WTC11 (cell line): ENCODE measurements at regions not wholly inside any gene's neighbourhood (a gene's known extent, or its start where the extent isn't known, plus 50 kb on each side); places are given as distances from the start of the nearest gene placed in this dataset.

Experiments used
- ATAC-seq: fragments of 200-7000 bp; cut with Tn5 transposase; 2 replicates; pipeline ENCODE4 v1.10.0; 2021; ENCODE audit warnings: mild to moderate bottlenecking, moderate library complexity
- CTCF ChIA-PET: fragments of 300-600 bp; sonication (Branson Sonifier 250); formaldehyde crosslinking; loops from one replicate; lab custom pipeline; 2021; ENCODE audit warnings: antibody characterized with exemption; lab: Charles Lee
- POLR2A ChIA-PET: fragments of 350-600 bp; sonication (Branson Sonifier 250); formaldehyde crosslinking; loops from one replicate; lab custom pipeline; 2021; ENCODE audit warnings: antibody characterized with exemption; lab: Charles Lee
- DNase-seq: peaks from one replicate; pipeline ENCODE4 v3.0.0; 2021; ENCODE audit warnings: low spot score
- H3K27ac Mint-ChIP-seq: 2 replicates; pipeline ENCODE4 v1.8.0; 2021; ENCODE audit warnings: mixed read lengths
- H3K27me3 Mint-ChIP-seq: 2 replicates; pipeline ENCODE4 v1.8.0; 2021; ENCODE audit warnings: low read depth, mild to moderate bottlenecking, moderate library complexity, mixed read lengths
- H3K36me3 Mint-ChIP-seq: 2 replicates; pipeline ENCODE4 v1.8.0; 2021; ENCODE audit warnings: mixed read lengths
- H3K4me1 Mint-ChIP-seq: 2 replicates; pipeline ENCODE4 v1.8.0; 2022; ENCODE audit warnings: mixed read lengths
- H3K4me3 Mint-ChIP-seq: 2 replicates; pipeline ENCODE4 v1.8.0; 2021; ENCODE audit warnings: mild to moderate bottlenecking, moderate library complexity, mixed read lengths
- H3K9me3 Mint-ChIP-seq: 2 replicates; pipeline ENCODE4 v1.8.0; 2021; ENCODE audit warnings: mixed read lengths
- ATF2 ChIP-seq: sonication (generic); formaldehyde crosslinking; IDR thresholded peaks from 2 replicates; pipeline ENCODE4 v1.8.1; 2022; ENCODE audit warnings: low read depth, missing genetic modification reagents, borderline replicate concordance
- E2F5 ChIP-seq: sonication (generic); formaldehyde crosslinking; IDR thresholded peaks from 2 replicates; pipeline ENCODE4 v1.8.1; 2022; ENCODE audit warnings: mild to moderate bottlenecking, moderate library complexity, missing genetic modification reagents
- NFYB ChIP-seq: sonication (generic); formaldehyde crosslinking; conservative IDR thresholded peaks from 2 replicates; pipeline ENCODE4 v1.8.0; 2022; ENCODE audit warnings: low read depth, missing genetic modification reagents
- TEAD4 ChIP-seq: sonication (generic); formaldehyde crosslinking; IDR thresholded peaks from 2 replicates; pipeline ENCODE4 v1.8.0; 2022; ENCODE audit warnings: mild to moderate bottlenecking, missing genetic modification reagents
- ZBTB21 ChIP-seq: sonication (generic); formaldehyde crosslinking; IDR thresholded peaks from 2 replicates; pipeline ENCODE4 v1.8.1; 2023; ENCODE audit warnings: mild to moderate bottlenecking, missing genetic modification reagents, borderline replicate concordance
- ZMAT4 ChIP-seq: fragments of 250-450 bp; sonication (Bioruptor Pico); IDR thresholded peaks from 2 replicates; pipeline ENCODE4 v1.9.0; 2021; ENCODE audit warnings: mild to moderate bottlenecking
- ZNF512 ChIP-seq: sonication (generic); formaldehyde crosslinking; IDR thresholded peaks from 2 replicates; pipeline ENCODE4 v1.8.1; 2022; ENCODE audit warnings: missing genetic modification reagents, borderline replicate concordance
- TF ChIP-seq, protein P1 (sequence below): sonication (generic); formaldehyde crosslinking; conservative IDR thresholded peaks from 2 replicates; pipeline ENCODE4 v1.8.1; 2022; ENCODE audit warnings: mild to moderate bottlenecking, missing genetic modification reagents
- TF ChIP-seq, protein P2 (sequence below): fragments of 250-450 bp; sonication (Bioruptor Pico); IDR thresholded peaks from 2 replicates; pipeline ENCODE4 v1.9.0; 2021; ENCODE audit warnings: mild to moderate bottlenecking, borderline replicate concordance
- TF ChIP-seq, protein P3 (sequence below): sonication (generic); formaldehyde crosslinking; IDR thresholded peaks from 2 replicates; pipeline ENCODE4 v1.8.1; 2023; ENCODE audit warnings: mild to moderate bottlenecking, missing genetic modification reagents

DNA sequence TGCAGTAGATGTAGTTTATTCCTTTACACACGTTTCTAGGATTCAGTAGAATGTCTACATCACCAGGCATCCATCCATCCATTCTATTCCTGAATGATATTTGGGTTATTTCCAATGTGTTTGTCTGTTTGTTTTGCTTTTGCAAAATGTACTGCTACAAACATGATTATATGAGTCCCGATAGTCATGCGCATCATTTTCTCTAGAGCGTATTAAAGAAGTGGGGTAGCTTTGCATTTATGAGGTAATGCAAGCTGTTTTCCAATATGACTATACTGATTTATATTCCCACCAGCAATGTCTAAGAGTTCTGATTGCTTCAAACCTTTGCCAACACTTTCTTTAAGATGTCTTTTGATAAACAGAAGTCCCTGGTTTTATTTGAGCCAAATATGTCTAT lies 253.2 kb downstream of the NOVA1 start:
- ChIA-PET CTCF (no interaction called here), POLR2A (no interaction called here)
- Mint-ChIP-seq H3K27ac (no peak overlapping the region), H3K4me1 (0 out of 2 replicates have a peak, but pooled peaks cover 2% of the 10 kb centered on the region), H3K9me3 (no peaks in the 10 kb centered on the region), H3K4me3 (no peak overlapping the region), H3K27me3 (no peaks in the 10 kb centered on the region), H3K36me3 (no peaks in the 10 kb centered on the region)
- TF ChIP-seq ZBTB21 (CRISPR knock-in tag): no peak
- TF ChIP-seq ATF2 (CRISPR knock-in tag): no peak
- TF ChIP-seq, protein P1, sequence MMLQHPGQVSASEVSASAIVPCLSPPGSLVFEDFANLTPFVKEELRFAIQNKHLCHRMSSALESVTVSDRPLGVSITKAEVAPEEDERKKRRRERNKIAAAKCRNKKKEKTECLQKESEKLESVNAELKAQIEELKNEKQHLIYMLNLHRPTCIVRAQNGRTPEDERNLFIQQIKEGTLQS: no peak
- no peak for TF ChIP-seq ZMAT4
- TF ChIP-seq E2F5 (CRISPR knock-in tag): no peak
- DNase-seq: no peak
- no peak for ATAC-seq

GRCh38 chr14:26339381-26339780 lies 258.5 kb downstream of the NOVA1 start:
- no peak overlapping the region for H3K4me3 Mint-ChIP-seq
- H3K4me1 Mint-ChIP-seq: 0 out of 2 replicates have a peak, but pooled peaks cover 2% of the 10 kb centered on the region
- TF ChIP-seq ZNF512 (CRISPR knock-in tag) (no peak), TEAD4 (CRISPR knock-in tag) (no peak)
- TF ChIP-seq, protein P2, sequence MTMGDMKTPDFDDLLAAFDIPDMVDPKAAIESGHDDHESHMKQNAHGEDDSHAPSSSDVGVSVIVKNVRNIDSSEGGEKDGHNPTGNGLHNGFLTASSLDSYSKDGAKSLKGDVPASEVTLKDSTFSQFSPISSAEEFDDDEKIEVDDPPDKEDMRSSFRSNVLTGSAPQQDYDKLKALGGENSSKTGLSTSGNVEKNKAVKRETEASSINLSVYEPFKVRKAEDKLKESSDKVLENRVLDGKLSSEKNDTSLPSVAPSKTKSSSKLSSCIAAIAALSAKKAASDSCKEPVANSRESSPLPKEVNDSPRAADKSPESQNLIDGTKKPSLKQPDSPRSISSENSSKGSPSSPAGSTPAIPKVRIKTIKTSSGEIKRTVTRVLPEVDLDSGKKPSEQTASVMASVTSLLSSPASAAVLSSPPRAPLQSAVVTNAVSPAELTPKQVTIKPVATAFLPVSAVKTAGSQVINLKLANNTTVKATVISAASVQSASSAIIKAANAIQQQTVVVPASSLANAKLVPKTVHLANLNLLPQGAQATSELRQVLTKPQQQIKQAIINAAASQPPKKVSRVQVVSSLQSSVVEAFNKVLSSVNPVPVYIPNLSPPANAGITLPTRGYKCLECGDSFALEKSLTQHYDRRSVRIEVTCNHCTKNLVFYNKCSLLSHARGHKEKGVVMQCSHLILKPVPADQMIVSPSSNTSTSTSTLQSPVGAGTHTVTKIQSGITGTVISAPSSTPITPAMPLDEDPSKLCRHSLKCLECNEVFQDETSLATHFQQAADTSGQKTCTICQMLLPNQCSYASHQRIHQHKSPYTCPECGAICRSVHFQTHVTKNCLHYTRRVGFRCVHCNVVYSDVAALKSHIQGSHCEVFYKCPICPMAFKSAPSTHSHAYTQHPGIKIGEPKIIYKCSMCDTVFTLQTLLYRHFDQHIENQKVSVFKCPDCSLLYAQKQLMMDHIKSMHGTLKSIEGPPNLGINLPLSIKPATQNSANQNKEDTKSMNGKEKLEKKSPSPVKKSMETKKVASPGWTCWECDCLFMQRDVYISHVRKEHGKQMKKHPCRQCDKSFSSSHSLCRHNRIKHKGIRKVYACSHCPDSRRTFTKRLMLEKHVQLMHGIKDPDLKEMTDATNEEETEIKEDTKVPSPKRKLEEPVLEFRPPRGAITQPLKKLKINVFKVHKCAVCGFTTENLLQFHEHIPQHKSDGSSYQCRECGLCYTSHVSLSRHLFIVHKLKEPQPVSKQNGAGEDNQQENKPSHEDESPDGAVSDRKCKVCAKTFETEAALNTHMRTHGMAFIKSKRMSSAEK (CRISPR knock-in tag): no peak
- TF ChIP-seq, protein P3, sequence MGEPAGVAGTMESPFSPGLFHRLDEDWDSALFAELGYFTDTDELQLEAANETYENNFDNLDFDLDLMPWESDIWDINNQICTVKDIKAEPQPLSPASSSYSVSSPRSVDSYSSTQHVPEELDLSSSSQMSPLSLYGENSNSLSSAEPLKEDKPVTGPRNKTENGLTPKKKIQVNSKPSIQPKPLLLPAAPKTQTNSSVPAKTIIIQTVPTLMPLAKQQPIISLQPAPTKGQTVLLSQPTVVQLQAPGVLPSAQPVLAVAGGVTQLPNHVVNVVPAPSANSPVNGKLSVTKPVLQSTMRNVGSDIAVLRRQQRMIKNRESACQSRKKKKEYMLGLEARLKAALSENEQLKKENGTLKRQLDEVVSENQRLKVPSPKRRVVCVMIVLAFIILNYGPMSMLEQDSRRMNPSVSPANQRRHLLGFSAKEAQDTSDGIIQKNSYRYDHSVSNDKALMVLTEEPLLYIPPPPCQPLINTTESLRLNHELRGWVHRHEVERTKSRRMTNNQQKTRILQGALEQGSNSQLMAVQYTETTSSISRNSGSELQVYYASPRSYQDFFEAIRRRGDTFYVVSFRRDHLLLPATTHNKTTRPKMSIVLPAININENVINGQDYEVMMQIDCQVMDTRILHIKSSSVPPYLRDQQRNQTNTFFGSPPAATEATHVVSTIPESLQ (CRISPR knock-in tag): no peak
- ChIA-PET CTCF (no interaction called here), POLR2A (no interaction called here)
- H3K36me3 Mint-ChIP-seq: no peaks in the 10 kb centered on the region
- H3K9me3 Mint-ChIP-seq: no peaks in the 10 kb centered on the region
- no peak for ATAC-seq
- no peak for DNase-seq
- no peak overlapping the region for H3K27ac Mint-ChIP-seq
- no peaks in the 10 kb centered on the region for H3K27me3 Mint-ChIP-seq

GRCh38 chr14:26338231-26338630 lies 259.6 kb downstream of the NOVA1 start:
- H3K9me3 Mint-ChIP-seq: no peaks in the 10 kb centered on the region
- ChIA-PET CTCF (no interaction called here), POLR2A (no interaction called here)
- DNase-seq: no peak
- no peak overlapping the region for H3K4me3 Mint-ChIP-seq
- no peaks in the 10 kb centered on the region for H3K27me3 Mint-ChIP-seq
- no peak overlapping the region for H3K27ac Mint-ChIP-seq
- H3K4me1 Mint-ChIP-seq: 0 out of 2 replicates have a peak, but pooled peaks cover 2% of the 10 kb centered on the region
- no peak for TF ChIP-seq NFYB
- TF ChIP-seq, all 79 proteins: peak for 0
- H3K36me3 Mint-ChIP-seq: no peaks in the 10 kb centered on the region
- no peak for ATAC-seq
